ENCODE measurements at regions not wholly inside any gene's neighbourhood (a gene's known extent, or its start where the extent isn't known, plus 50 kb on each side); places are given as distances from the start of the nearest gene placed in this dataset.
"Not testable (repeated sequence)": the region's sequence is repeated elsewhere in the genome, so short reads cannot be mapped to it uniquely, and the experiment has no call there.

DNA sequence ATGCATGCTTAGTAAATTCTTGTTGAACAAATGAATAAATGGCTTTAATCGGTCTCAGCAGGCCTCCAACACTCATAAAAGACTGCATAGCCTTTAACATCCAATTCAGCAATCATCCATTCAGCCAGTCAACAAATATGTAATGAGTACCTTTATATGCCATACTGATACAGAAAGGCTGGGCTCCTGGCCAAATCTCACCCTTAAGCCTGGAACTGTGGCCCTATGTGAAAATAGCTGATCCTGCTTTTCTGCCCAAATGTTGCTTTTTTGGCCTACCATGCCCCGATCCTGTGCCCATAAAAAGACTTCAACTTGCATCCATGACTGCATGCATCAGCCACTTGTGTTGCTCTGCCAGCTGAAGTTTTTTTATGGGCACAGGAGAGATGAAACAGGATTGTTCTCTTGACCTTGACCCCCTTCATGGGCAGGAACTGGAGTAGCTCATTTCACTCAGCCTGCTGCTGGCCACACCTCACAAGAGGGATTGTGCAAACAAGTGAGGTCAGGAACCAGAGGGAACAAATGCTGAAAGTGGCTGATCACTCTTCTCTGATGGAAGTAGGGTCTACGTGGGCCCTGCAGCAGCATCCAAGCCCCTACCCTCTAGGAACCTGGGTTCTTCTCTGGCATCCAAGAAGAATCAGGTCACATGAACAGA is 75.6 kb downstream of the NPY1R start:
- no peaks in the 10 kb centered on the region for H3K4me1 ChIP-seq (ENCODE audit: insufficient read depth, low read length)
- H3K4me3 ChIP-seq (ENCODE audit: low read length in 2 of 2), result no peak overlapping the region
- intact Hi-C loops (cut with micrococcal nuclease), result no loop called here
- POLR2A ChIA-PET (ENCODE audit: partially characterized antibody), result no interaction called here
- H3K27me3 ChIP-seq (ENCODE audit: insufficient read depth, low read length), result no peaks in the 10 kb centered on the region
- Mint-ChIP-seq H3K9me3 (no peaks in the 10 kb centered on the region), H3K4me3 (no peak overlapping the region), H3K4me1 (no peaks in the 10 kb centered on the region), H3K27ac (no peak overlapping the region), H3K27me3 (peaks cover 3 to 9% of the 10 kb centered on the region in 2 donors), H3K36me3 (no peaks in the 10 kb centered on the region)
- CTCF ChIA-PET (ENCODE audit: partially characterized antibody), result no interaction called here
- no peak overlapping the region for H3K27ac ChIP-seq (ENCODE audit: low read depth, low read length)
- no peak for DNase-seq
- H3K36me3 ChIP-seq (ENCODE audit: insufficient read depth, low read length), result no peaks in the 10 kb centered on the region
- no peaks in the 10 kb centered on the region for H3K9me3 ChIP-seq (ENCODE audit: control insufficient read depth in 1 of 2, low read length in 2 of 2)

DNA sequence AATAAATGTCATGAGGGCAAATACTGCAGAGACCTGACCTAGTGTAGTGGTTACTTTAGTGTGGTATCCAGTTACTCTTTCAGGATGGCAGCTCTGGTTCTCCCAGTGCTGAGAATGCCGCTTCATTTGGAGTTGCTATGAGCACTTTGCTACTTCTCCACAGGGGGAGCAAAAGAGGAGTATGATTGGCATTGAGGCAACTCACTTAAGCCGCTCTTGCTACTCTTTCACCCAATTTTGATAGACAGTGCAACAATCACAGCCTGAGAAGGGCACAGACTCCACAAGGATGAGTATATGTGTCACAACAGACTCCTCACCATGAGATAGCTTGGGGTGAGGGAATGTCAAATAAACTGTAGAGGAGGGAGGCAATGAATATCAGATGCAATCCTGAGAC is 81.2 kb downstream of the NPY1R start:
- CTCF ChIA-PET (ENCODE audit: partially characterized antibody), result no interaction called here
- no peak overlapping the region for H3K27ac Mint-ChIP-seq

DNA sequence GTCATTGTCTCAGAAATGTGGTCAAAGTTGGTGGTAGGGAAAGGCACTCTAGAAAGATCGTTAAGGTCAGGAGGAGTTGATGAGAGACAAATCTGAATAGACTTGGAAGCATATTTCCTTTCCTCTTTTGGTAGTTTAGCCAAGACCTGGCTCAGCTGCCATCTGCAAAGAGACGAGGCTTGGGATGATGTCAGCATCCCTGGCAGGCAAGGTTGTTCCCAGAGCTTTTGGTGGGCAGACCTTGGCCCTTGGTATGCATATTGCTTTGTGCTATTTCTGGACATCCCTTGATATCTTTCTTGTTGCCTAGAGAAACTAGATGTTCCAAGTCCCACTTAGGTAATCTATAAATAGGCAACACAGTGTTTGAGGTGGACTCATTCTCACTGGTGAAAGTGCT is 82.4 kb upstream of the NAF1 start:
- Mint-ChIP-seq H3K36me3 (no peaks in the 10 kb centered on the region), H3K27me3 (peaks cover 6 to 10% of the 10 kb centered on the region in 2 donors), H3K27ac (no peak overlapping the region), H3K4me3 (no peak overlapping the region), H3K9me3 (peaks cover 0 to 6% (median 4%) of the 10 kb centered on the region in 8 donors), H3K4me1 (no peaks in the 10 kb centered on the region)
- intact Hi-C loops (cut with micrococcal nuclease), result no loop called here
- H3K27ac ChIP-seq (ENCODE audit: low read depth, low read length), result no peak overlapping the region
- no peaks in the 10 kb centered on the region for H3K27me3 ChIP-seq (ENCODE audit: insufficient read depth, low read length)
- no peak for DNase-seq
- no peaks in the 10 kb centered on the region for H3K9me3 ChIP-seq (ENCODE audit: control insufficient read depth in 1 of 2, low read length in 2 of 2)
- ChIA-PET CTCF (ENCODE audit: partially characterized antibody) (no interaction called here), POLR2A (ENCODE audit: partially characterized antibody) (no interaction called here)
- H3K4me1 ChIP-seq (ENCODE audit: insufficient read depth, low read length), result no peaks in the 10 kb centered on the region
- no peaks in the 10 kb centered on the region for H3K36me3 ChIP-seq (ENCODE audit: insufficient read depth, low read length)
- H3K4me3 ChIP-seq (ENCODE audit: low read length in 2 of 2), result no peak overlapping the region

More for the DNA sequence above, 81.2 kb downstream of the NPY1R start:
- Histone ChIP-seq H3K9me3 (ENCODE audit: control insufficient read depth in 1 of 2, low read length in 2 of 2) (no peaks in the 10 kb centered on the region), H3K4me1 (ENCODE audit: insufficient read depth, low read length) (no peaks in the 10 kb centered on the region), H3K27me3 (ENCODE audit: insufficient read depth, low read length) (no peaks in the 10 kb centered on the region), H3K27ac (ENCODE audit: low read depth, low read length) (no peak overlapping the region), H3K4me3 (ENCODE audit: low read length in 2 of 2) (no peak overlapping the region), H3K36me3 (ENCODE audit: insufficient read depth, low read length) (no peaks in the 10 kb centered on the region)
- POLR2A ChIA-PET (ENCODE audit: partially characterized antibody), result no interaction called here
- peaks cover 2 to 9% of the 10 kb centered on the region in 2 donors for H3K27me3 Mint-ChIP-seq
- H3K4me1 Mint-ChIP-seq, result no peaks in the 10 kb centered on the region
- H3K36me3 Mint-ChIP-seq, result no peaks in the 10 kb centered on the region
- H3K4me3 Mint-ChIP-seq, result no peak overlapping the region
- DNase-seq, result no peak
- intact Hi-C loops (cut with micrococcal nuclease), result no loop called here
- H3K9me3 Mint-ChIP-seq, result peaks cover 0 to 6% (median 4%) of the 10 kb centered on the region in 8 donors

DNA sequence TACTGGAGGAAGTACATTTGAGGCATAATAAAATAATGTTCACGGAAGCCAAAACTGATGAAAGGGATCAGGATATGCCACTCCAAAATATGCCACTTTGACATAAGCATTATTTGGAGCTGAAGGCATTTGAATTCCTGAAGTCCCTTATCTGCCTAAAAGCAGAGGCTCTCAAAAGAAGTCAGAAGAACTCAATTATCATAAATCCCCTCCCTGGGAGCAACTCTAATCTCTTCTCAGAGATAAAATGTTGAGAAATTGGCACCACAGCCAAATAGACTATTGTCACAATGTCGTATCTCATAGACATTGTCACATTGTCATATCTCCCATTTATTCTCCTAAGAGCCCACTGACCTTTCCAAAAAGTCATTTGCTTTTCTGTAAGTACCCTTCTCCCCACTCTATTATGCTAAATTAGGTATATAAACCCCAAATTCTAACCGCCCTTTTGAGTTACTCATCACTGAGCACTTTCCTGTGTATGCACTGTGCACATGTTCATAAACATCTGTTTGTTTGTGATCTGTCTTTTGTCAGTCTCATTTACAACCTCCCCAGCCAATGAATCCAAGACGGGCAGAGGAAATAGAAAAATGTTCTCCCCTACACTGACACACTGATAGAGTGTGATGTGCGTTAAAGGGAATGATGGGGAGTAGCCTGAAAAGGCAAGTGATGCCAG is 78.5 kb upstream of the NAF1 start:
- intact Hi-C loops (cut with micrococcal nuclease), result no loop called here
- no peak overlapping the region for H3K27ac Mint-ChIP-seq
- DNase-seq, result no peak
- H3K4me3 ChIP-seq (ENCODE audit: low read length in 2 of 2), result no peak overlapping the region
- H3K9me3 Mint-ChIP-seq, result peaks cover 0 to 6% (median 4%) of the 10 kb centered on the region in 8 donors
- H3K4me1 Mint-ChIP-seq, result peaks cover 0 to 1% (median 0%) of the 10 kb centered on the region in 4 donors
- H3K4me1 ChIP-seq (ENCODE audit: insufficient read depth, low read length), result no peaks in the 10 kb centered on the region
- no peaks in the 10 kb centered on the region for H3K36me3 Mint-ChIP-seq
- ChIA-PET POLR2A (ENCODE audit: partially characterized antibody) (no interaction called here), CTCF (ENCODE audit: partially characterized antibody) (no interaction called here)
- H3K4me3 Mint-ChIP-seq, result no peak overlapping the region
- H3K27me3 Mint-ChIP-seq, result peaks cover 0 to 10% of the 10 kb centered on the region in 2 donors
- H3K27me3 ChIP-seq (ENCODE audit: insufficient read depth, low read length), result no peaks in the 10 kb centered on the region
- H3K9me3 ChIP-seq (ENCODE audit: control insufficient read depth in 1 of 2, low read length in 2 of 2), result no peaks in the 10 kb centered on the region
- no peaks in the 10 kb centered on the region for H3K36me3 ChIP-seq (ENCODE audit: insufficient read depth, low read length)
- no peak overlapping the region for H3K27ac ChIP-seq (ENCODE audit: low read depth, low read length)

DNA sequence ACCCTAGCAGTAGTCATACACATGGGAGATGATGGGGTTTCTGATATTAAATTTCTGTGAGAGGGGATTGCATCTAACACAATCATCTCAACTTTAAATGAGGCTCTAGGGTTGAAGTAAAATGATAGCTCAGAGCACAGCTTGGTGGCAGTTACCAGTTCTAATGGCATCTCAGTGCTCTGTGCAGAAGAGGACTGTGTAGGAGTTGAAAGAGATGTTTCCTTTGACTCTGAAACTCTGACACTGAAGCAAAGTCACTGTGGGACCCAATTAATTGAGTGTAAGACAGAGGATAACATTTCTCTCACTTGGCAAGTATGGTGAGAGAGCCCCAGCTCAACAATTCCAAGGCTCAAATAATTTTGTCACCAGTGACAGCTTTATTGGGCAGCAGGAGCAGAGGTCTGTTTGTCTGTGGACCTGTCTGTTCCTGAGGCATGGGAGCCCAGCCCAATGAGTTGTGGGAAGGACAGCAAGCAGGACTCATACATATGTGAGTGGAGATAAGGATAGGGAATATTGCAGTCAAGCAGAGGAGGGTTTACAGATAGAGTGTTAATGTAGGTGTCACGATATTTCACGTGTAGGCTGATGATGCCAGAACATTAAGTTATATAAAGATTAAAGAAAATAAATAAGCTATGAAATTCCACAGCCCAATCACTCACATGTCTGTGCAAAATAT is 76.7 kb upstream of the NAF1 start:
- Histone ChIP-seq H3K9me3 (ENCODE audit: control insufficient read depth in 1 of 2, low read length in 2 of 2) (no peaks in the 10 kb centered on the region), H3K27me3 (ENCODE audit: insufficient read depth, low read length) (no peaks in the 10 kb centered on the region), H3K4me3 (ENCODE audit: low read length in 2 of 2) (no peak overlapping the region), H3K4me1 (ENCODE audit: insufficient read depth, low read length) (no peaks in the 10 kb centered on the region), H3K36me3 (ENCODE audit: insufficient read depth, low read length) (no peaks in the 10 kb centered on the region), H3K27ac (ENCODE audit: low read depth, low read length) (no peak overlapping the region)
- H3K27ac Mint-ChIP-seq, result no peak overlapping the region
- no peak overlapping the region for H3K4me3 Mint-ChIP-seq
- intact Hi-C loops (cut with micrococcal nuclease), result no loop called here
- POLR2A ChIA-PET (ENCODE audit: partially characterized antibody), result no interaction called here
- DNase-seq, result no peak
- H3K9me3 Mint-ChIP-seq, result peaks cover 0 to 3% (median 0%) of the 10 kb centered on the region in 8 donors
- peaks cover 0 to 1% (median 0%) of the 10 kb centered on the region in 4 donors for H3K4me1 Mint-ChIP-seq
- peaks cover 0 to 11% of the 10 kb centered on the region in 2 donors for H3K27me3 Mint-ChIP-seq
- CTCF ChIA-PET (ENCODE audit: partially characterized antibody), result no interaction called here
- no peaks in the 10 kb centered on the region for H3K36me3 Mint-ChIP-seq

DNA sequence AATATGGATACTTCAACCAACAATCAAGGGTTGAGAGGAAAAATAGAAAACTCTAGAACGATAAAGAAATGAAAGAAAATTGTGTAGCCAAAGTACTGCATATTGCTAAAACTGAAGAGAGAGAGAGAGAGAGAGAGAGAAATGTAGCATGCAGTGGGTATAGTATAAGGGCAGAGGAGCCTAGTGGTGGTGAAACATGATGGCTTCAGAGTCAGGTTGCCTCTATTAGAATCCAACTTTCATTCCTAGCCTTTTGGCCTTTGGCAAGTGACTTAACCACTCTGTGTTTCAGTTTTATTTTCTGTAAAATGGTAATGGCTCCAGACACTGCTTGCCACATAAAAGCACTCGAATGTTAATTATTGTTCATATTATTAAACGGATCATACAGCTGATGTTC is 71.2 kb upstream of the NAF1 start:
- no peaks in the 10 kb centered on the region for H3K36me3 Mint-ChIP-seq
- H3K4me3 Mint-ChIP-seq, result no peak overlapping the region
- DNase-seq, result no peak
- H3K27ac Mint-ChIP-seq, result no peak overlapping the region
- Histone ChIP-seq H3K9me3 (ENCODE audit: control insufficient read depth in 1 of 2, low read length in 2 of 2) (peaks cover 0 to 6% of the 10 kb centered on the region in 2 donors), H3K27ac (ENCODE audit: low read depth, low read length) (no peak overlapping the region), H3K4me3 (ENCODE audit: low read length in 2 of 2) (no peak overlapping the region), H3K36me3 (ENCODE audit: insufficient read depth, low read length) (no peaks in the 10 kb centered on the region), H3K4me1 (ENCODE audit: insufficient read depth, low read length) (no peaks in the 10 kb centered on the region), H3K27me3 (ENCODE audit: insufficient read depth, low read length) (no peaks in the 10 kb centered on the region)
- H3K9me3 Mint-ChIP-seq, result peaks cover 0 to 18% (median 9%) of the 10 kb centered on the region in 8 donors
- intact Hi-C loops (cut with micrococcal nuclease), result no loop called here
- H3K27me3 Mint-ChIP-seq, result peaks cover 1 to 2% of the 10 kb centered on the region in 2 donors
- CTCF ChIA-PET (ENCODE audit: partially characterized antibody), result interaction anchor here (1.7 kb wide), 1 partner anchor 12 kb away, joined by 3 read pairs; no protein-coding TSS in a partner anchor
- POLR2A ChIA-PET (ENCODE audit: partially characterized antibody), result no interaction called here
- no peaks in the 10 kb centered on the region for H3K4me1 Mint-ChIP-seq

DNA sequence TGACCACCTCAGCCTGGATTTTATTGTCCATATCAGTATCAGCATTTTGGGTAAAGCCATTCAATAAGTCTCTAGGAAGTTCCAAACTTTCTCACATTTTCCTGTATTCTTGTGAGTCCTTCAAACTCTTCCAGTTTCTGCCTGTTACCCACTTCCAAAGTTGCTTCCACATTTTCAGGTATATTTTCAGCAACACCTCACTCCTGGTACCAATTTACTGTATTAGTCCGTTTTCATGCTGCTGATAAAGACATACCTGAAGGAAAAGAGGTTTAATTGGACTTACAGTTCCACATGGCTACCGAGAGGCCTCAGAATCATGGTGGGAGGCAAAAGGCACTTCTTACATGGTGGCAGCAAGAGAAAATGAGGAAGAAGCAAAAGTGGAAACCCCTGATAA is 69.7 kb upstream of the NAF1 start:
- H3K27ac Mint-ChIP-seq; CTCF ChIA-PET (ENCODE audit: partially characterized antibody): not testable (repeated sequence)

More for the DNA sequence above, 69.7 kb upstream of the NAF1 start:
- H3K4me1 Mint-ChIP-seq; H3K27ac ChIP-seq (ENCODE audit: low read depth, low read length); H3K4me3 ChIP-seq (ENCODE audit: low read length in 2 of 2); H3K4me3 Mint-ChIP-seq; H3K27me3 Mint-ChIP-seq; H3K27me3 ChIP-seq (ENCODE audit: insufficient read depth, low read length); H3K4me1 ChIP-seq (ENCODE audit: insufficient read depth, low read length); H3K9me3 ChIP-seq (ENCODE audit: control insufficient read depth in 1 of 2, low read length in 2 of 2); H3K36me3 ChIP-seq (ENCODE audit: insufficient read depth, low read length); H3K36me3 Mint-ChIP-seq; intact Hi-C loops (cut with micrococcal nuclease); POLR2A ChIA-PET (ENCODE audit: partially characterized antibody); DNase-seq: not testable (repeated sequence)
- peaks cover 0 to 18% (median 9%) of the 10 kb centered on the region in 8 donors for H3K9me3 Mint-ChIP-seq

Data from CD4-positive, alpha-beta memory T cell (primary cell).